ENCODE measurements at regions not wholly inside any gene's neighbourhood (a gene's known extent, or its start where the extent isn't known, plus 50 kb on each side); places are given as distances from the start of the nearest gene placed in this dataset.
"Not testable (repeated sequence)": the region's sequence is repeated elsewhere in the genome, so short reads cannot be mapped to it uniquely, and the experiment has no call there.

DNA sequence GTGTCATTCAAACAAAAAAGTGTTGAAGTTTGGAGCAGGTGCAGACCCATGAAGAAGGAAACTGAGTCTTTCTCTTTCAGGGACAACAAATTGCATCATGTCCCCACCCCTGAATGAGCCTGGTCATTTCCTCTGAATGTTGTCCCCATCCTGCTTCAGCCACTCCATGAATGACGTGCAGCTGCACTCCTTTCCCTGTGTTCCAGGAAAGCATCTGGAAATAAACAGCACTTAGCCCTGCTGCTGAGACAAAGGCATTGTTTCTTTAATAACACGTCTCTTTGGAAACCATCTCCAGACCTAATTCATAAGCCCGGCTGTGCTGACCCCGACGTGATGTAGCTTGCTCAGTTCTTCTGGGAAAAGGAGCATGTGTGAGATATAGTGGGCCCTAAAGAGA is 682.3 kb downstream of the BRINP1 start:
- Histone ChIP-seq H3K9ac (ENCODE audit: low read length) (no peak overlapping the region), H3K36me3 (ENCODE audit: insufficient read depth, low read length) (no peaks in the 10 kb centered on the region), H3K9me3 (ENCODE audit: low read length) (peaks cover 7% of the 10 kb centered on the region; the same call in 1 of the 2 replicates), H2AFZ (ENCODE audit: low read length) (no peak overlapping the region), H3K4me3 (ENCODE audit: low read length) (no peak overlapping the region), H3K79me2 (ENCODE audit: low read length) (no peaks in the 10 kb centered on the region), H3K27me3 (ENCODE audit: low read length) (no peaks in the 10 kb centered on the region), H3K27ac (ENCODE audit: low read length) (no peak overlapping the region), H4K20me1 (ENCODE audit: insufficient read depth, low read depth, low read length) (no peaks in the 10 kb centered on the region), H3K9me2 (replicated peaks; ENCODE audit: insufficient read depth, low read length) (no peaks in the 10 kb centered on the region; the same call in 1 of the 2 replicates), H3K4me2 (ENCODE audit: low read depth, low read length, poor library complexity, severe bottlenecking) (no peak overlapping the region), H3K4me1 (ENCODE audit: low read length) (no peaks in the 10 kb centered on the region)
- no peak for DNase-seq

DNA sequence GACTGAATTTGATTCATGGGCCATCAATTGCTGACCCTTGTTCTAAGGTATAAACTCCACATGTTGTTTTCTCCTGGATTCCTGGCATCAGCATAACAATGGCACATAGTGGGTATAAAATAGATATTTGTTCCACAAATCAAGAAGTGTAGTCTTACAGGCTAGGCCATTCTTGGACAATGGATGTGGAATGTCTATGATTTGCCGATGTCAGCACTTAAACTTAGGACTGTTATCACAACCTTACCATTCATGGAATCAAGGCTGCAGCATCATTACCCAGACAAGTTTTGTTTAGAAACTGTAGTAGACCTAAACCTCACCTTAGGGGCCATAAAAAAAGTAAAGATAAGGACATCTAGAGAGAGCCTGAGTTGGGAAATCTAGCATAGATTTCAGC is 680.0 kb downstream of the BRINP1 start:
- no peaks in the 10 kb centered on the region for H3K79me2 ChIP-seq (ENCODE audit: low read length)
- no peak overlapping the region for H3K27ac ChIP-seq (ENCODE audit: low read length)
- H3K27me3 ChIP-seq (ENCODE audit: low read length): no peaks in the 10 kb centered on the region
- H3K4me1 ChIP-seq (ENCODE audit: low read length): no peaks in the 10 kb centered on the region
- H3K36me3 ChIP-seq (ENCODE audit: insufficient read depth, low read length): no peaks in the 10 kb centered on the region
- no peak for DNase-seq
- H3K4me3 ChIP-seq (ENCODE audit: low read length): no peak overlapping the region
- peaks cover 7% of the 10 kb centered on the region; the same call in 1 of the 2 replicates for H3K9me3 ChIP-seq (ENCODE audit: low read length)
- H3K9ac ChIP-seq (ENCODE audit: low read length): no peak overlapping the region
- H4K20me1 ChIP-seq (ENCODE audit: insufficient read depth, low read depth, low read length): no peaks in the 10 kb centered on the region
- H3K4me2 ChIP-seq (ENCODE audit: low read depth, low read length, poor library complexity, severe bottlenecking): no peak overlapping the region
- H3K9me2 ChIP-seq (replicated peaks; ENCODE audit: insufficient read depth, low read length): no peaks in the 10 kb centered on the region; the same call in 1 of the 2 replicates
- H2AFZ ChIP-seq (ENCODE audit: low read length): no peak overlapping the region

DNA sequence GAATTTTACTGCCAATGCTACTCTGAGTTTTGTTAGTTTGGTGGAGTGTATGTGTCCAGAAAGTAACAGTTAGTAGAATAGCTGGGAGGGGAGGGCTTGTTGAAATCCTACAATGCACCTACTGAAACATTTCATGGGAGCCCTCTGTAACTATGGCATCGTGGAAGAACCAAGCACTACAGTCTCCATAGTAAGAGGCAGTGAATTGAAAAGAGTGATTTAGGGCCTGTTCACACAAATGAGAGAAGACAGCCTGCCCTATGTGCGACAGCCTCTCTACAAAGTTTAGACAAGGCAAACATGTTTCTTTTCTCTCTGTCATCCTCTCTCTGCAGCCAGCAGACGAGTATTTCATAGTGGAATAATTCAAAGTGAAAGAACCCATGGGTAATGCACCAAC is 676.6 kb downstream of the BRINP1 start:
- Histone ChIP-seq H3K79me2 (ENCODE audit: low read length) (no peaks in the 10 kb centered on the region), H3K27ac (ENCODE audit: low read length) (no peak overlapping the region), H3K27me3 (ENCODE audit: low read length) (no peaks in the 10 kb centered on the region), H2AFZ (ENCODE audit: low read length) (no peak overlapping the region), H3K4me3 (ENCODE audit: low read length) (no peak overlapping the region), H3K9ac (ENCODE audit: low read length) (no peak overlapping the region), H3K36me3 (ENCODE audit: insufficient read depth, low read length) (no peaks in the 10 kb centered on the region), H3K4me1 (ENCODE audit: low read length) (no peaks in the 10 kb centered on the region), H4K20me1 (ENCODE audit: insufficient read depth, low read depth, low read length) (no peaks in the 10 kb centered on the region), H3K4me2 (ENCODE audit: low read depth, low read length, poor library complexity, severe bottlenecking) (no peak overlapping the region), H3K9me3 (ENCODE audit: low read length) (peaks cover 7% of the 10 kb centered on the region; the same call in 1 of the 2 replicates), H3K9me2 (replicated peaks; ENCODE audit: insufficient read depth, low read length) (no peaks in the 10 kb centered on the region)
- DNase-seq: no peak

DNA sequence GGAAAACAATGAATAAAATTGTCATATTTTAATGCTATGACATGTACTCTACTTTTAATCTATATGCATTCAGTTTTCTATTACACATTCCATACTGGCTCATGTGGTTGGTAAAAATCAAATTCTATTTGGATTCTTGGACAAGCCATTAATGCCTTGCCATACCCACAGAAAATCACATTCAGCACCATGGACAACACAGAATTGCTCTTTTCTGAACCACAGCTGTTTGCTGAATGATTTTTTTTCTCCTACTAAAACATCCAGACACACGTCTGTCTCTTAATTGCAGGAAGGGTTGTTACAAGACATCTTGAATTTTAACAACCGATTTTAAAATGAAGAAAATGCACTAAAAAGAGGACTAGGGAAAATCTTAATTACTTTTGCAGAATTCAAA is 675.6 kb downstream of the BRINP1 start:
- no peaks in the 10 kb centered on the region for H3K36me3 ChIP-seq (ENCODE audit: insufficient read depth, low read length)
- H3K4me3 ChIP-seq (ENCODE audit: low read length): no peak overlapping the region
- H3K9me2 ChIP-seq (replicated peaks; ENCODE audit: insufficient read depth, low read length): no peaks in the 10 kb centered on the region
- H3K9ac ChIP-seq (ENCODE audit: low read length): no peak overlapping the region
- no peak for DNase-seq
- H3K4me1 ChIP-seq (ENCODE audit: low read length): no peaks in the 10 kb centered on the region
- no peaks in the 10 kb centered on the region for H4K20me1 ChIP-seq (ENCODE audit: insufficient read depth, low read depth, low read length)
- no peak overlapping the region for H3K27ac ChIP-seq (ENCODE audit: low read length)
- H3K27me3 ChIP-seq (ENCODE audit: low read length): no peaks in the 10 kb centered on the region
- H3K79me2 ChIP-seq (ENCODE audit: low read length): no peaks in the 10 kb centered on the region
- peaks cover 6% of the 10 kb centered on the region; the same call in 1 of the 2 replicates for H3K9me3 ChIP-seq (ENCODE audit: low read length)
- H2AFZ ChIP-seq (ENCODE audit: low read length): no peak overlapping the region
- no peak overlapping the region for H3K4me2 ChIP-seq (ENCODE audit: low read depth, low read length, poor library complexity, severe bottlenecking)

DNA sequence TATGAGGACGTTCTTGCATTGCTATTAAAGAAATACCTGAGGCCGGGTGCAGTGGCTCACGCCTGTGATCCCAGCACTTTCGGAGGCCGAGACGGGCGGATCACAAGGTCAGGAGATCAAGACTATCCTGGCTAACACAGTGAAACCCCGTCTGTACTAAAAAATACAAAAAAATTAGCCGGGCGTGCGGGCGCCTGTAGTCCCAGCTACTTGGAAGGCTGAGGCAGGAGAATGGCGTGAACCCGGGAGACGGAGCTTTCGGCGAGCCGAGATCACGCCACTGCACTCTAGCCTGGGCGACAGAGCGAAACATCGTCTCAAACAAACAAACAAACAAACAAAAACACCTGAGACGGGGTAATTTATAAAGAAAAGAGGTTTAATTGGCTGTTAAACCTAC is 674.0 kb downstream of the BRINP1 start:
- H2AFZ ChIP-seq (ENCODE audit: low read length); H3K9me3 ChIP-seq (ENCODE audit: low read length); H3K79me2 ChIP-seq (ENCODE audit: low read length); H3K9me2 ChIP-seq (replicated peaks; ENCODE audit: insufficient read depth, low read length); H3K4me1 ChIP-seq (ENCODE audit: low read length); DNase-seq; H3K36me3 ChIP-seq (ENCODE audit: insufficient read depth, low read length); H3K4me2 ChIP-seq (ENCODE audit: low read depth, low read length, poor library complexity, severe bottlenecking); H4K20me1 ChIP-seq (ENCODE audit: insufficient read depth, low read depth, low read length); H3K9ac ChIP-seq (ENCODE audit: low read length); H3K27me3 ChIP-seq (ENCODE audit: low read length); H3K27ac ChIP-seq (ENCODE audit: low read length); H3K4me3 ChIP-seq (ENCODE audit: low read length): not testable (repeated sequence)

DNA sequence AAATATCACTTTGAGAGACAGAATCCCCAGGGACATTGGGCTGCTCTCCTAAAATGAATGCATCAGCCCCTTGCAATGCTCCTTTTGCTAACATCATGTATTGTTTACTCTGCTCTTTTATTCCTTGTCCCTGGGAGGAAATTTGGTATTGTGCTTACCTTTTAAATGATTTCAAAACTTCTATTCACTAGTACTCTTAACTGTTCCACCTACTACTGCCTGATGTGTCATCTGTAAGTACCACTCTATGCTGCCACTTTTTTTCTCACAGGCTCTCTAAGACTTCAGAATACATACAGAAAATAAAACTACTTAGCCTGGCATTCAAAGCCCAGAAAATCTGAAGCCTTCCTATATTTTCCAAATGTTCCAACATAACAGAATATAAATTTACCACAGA is 667.2 kb downstream of the BRINP1 start:
- Histone ChIP-seq H3K36me3 (ENCODE audit: insufficient read depth, low read length) (no peaks in the 10 kb centered on the region), H3K27ac (ENCODE audit: low read length) (no peak overlapping the region), H2AFZ (ENCODE audit: low read length) (no peak overlapping the region), H3K27me3 (ENCODE audit: low read length) (no peaks in the 10 kb centered on the region), H3K4me2 (ENCODE audit: low read depth, low read length, poor library complexity, severe bottlenecking) (no peak overlapping the region), H3K9me3 (ENCODE audit: low read length) (peaks cover 6% of the 10 kb centered on the region; the same call in 1 of the 2 replicates), H3K4me1 (ENCODE audit: low read length) (no peaks in the 10 kb centered on the region), H3K4me3 (ENCODE audit: low read length) (no peak overlapping the region), H3K9me2 (replicated peaks; ENCODE audit: insufficient read depth, low read length) (no peaks in the 10 kb centered on the region), H3K9ac (ENCODE audit: low read length) (no peak overlapping the region), H4K20me1 (ENCODE audit: insufficient read depth, low read depth, low read length) (no peaks in the 10 kb centered on the region), H3K79me2 (ENCODE audit: low read length) (no peaks in the 10 kb centered on the region)
- DNase-seq: no peak

DNA sequence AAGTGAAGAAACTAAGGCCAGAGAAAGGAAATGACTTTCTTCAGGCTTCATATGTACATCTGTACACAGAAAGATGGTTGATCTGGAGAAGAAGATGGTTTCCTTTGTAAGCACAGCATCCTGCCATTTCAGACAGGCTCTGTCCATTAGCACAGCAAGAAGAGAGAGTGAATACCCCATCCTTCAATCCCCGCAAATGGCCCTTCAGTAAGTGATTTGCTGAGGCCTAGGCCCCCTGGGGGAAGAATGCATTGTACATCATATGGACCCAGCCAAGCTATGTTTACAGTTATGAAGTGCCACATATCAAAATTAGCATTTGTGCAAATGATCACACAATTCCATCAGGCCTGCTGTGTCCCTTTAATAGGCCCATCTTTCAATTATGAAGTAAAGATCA is 657.4 kb downstream of the BRINP1 start:
- no peaks in the 10 kb centered on the region for H3K27me3 ChIP-seq (ENCODE audit: low read length)
- no peaks in the 10 kb centered on the region for H4K20me1 ChIP-seq (ENCODE audit: insufficient read depth, low read depth, low read length)
- H3K79me2 ChIP-seq (ENCODE audit: low read length): no peaks in the 10 kb centered on the region
- no peaks in the 10 kb centered on the region for H3K9me2 ChIP-seq (replicated peaks; ENCODE audit: insufficient read depth, low read length)
- H3K4me3 ChIP-seq (ENCODE audit: low read length): no peak overlapping the region
- H3K4me1 ChIP-seq (ENCODE audit: low read length): no peaks in the 10 kb centered on the region
- peaks cover 5% of the 10 kb centered on the region for H3K9me3 ChIP-seq (ENCODE audit: low read length)
- H3K27ac ChIP-seq (ENCODE audit: low read length): no peak overlapping the region
- H3K4me2 ChIP-seq (ENCODE audit: low read depth, low read length, poor library complexity, severe bottlenecking): no peak overlapping the region
- no peaks in the 10 kb centered on the region for H3K36me3 ChIP-seq (ENCODE audit: insufficient read depth, low read length)
- no peak for DNase-seq
- no peak overlapping the region for H2AFZ ChIP-seq (ENCODE audit: low read length)
- no peak overlapping the region for H3K9ac ChIP-seq (ENCODE audit: low read length)

DNA sequence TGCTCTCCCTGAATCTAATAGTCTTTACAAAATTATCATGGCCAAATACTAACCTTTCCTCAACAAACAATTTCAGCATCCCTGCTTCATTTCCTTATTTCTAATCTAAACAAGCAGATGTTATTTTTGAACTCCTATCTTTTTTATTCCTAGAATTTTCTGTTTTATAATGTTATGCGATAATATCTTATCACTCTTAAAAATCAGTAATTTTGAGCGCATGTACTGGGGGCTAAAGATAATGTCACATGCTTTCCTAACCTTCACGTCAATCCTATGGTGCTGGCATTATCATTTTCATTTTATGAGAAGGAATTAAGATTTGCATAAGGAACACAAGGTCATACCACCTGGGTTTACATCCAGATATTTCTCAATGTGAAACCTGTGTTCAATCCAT is 648.0 kb downstream of the BRINP1 start:
- Histone ChIP-seq H3K27ac (ENCODE audit: low read length) (no peak overlapping the region), H3K4me1 (ENCODE audit: low read length) (no peaks in the 10 kb centered on the region), H2AFZ (ENCODE audit: low read length) (no peak overlapping the region), H3K36me3 (ENCODE audit: insufficient read depth, low read length) (no peaks in the 10 kb centered on the region), H3K27me3 (ENCODE audit: low read length) (no peaks in the 10 kb centered on the region), H4K20me1 (ENCODE audit: insufficient read depth, low read depth, low read length) (no peaks in the 10 kb centered on the region), H3K4me2 (ENCODE audit: low read depth, low read length, poor library complexity, severe bottlenecking) (no peak overlapping the region), H3K9me3 (ENCODE audit: low read length) (peaks cover 18% of the 10 kb centered on the region), H3K9me2 (replicated peaks; ENCODE audit: insufficient read depth, low read length) (no peaks in the 10 kb centered on the region), H3K9ac (ENCODE audit: low read length) (no peak overlapping the region), H3K4me3 (ENCODE audit: low read length) (no peak overlapping the region), H3K79me2 (ENCODE audit: low read length) (no peaks in the 10 kb centered on the region)
- DNase-seq: no peak

DNA sequence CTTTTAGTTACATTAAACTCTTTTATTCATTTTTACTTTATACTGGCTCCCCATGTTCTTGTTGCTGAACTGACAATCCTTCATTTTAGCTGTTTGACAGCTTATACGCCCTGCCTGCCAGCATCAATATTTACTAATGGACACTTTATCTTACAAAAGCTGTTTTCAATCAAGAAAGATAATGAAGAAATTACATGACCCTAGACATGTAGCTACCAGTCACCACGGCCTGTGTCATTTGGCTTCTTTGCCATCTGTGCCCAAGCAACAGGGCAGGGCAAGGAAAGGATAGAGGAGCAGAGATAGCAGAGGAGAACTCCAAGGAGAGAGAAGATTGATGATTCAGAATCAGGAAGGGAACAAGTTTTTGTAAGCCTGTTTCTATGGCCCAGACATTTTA is 647.3 kb downstream of the BRINP1 start:
- H3K27me3 ChIP-seq (ENCODE audit: low read length): no peaks in the 10 kb centered on the region
- H3K9me3 ChIP-seq (ENCODE audit: low read length): peaks cover 13% of the 10 kb centered on the region
- H3K4me1 ChIP-seq (ENCODE audit: low read length): no peaks in the 10 kb centered on the region
- no peaks in the 10 kb centered on the region for H4K20me1 ChIP-seq (ENCODE audit: insufficient read depth, low read depth, low read length)
- H3K9ac ChIP-seq (ENCODE audit: low read length): no peak overlapping the region
- H3K9me2 ChIP-seq (replicated peaks; ENCODE audit: insufficient read depth, low read length): no peaks in the 10 kb centered on the region
- no peak overlapping the region for H2AFZ ChIP-seq (ENCODE audit: low read length)
- H3K4me3 ChIP-seq (ENCODE audit: low read length): no peak overlapping the region
- H3K36me3 ChIP-seq (ENCODE audit: insufficient read depth, low read length): no peaks in the 10 kb centered on the region
- H3K4me2 ChIP-seq (ENCODE audit: low read depth, low read length, poor library complexity, severe bottlenecking): no peak overlapping the region
- no peak overlapping the region for H3K27ac ChIP-seq (ENCODE audit: low read length)
- no peaks in the 10 kb centered on the region for H3K79me2 ChIP-seq (ENCODE audit: low read length)
- no peak for DNase-seq
